HCT116 (cell line): ENCODE measurements at regions not wholly inside any gene's neighbourhood (a gene's known extent, or its start where the extent isn't known, plus 50 kb on each side); places are given as distances from the start of the nearest gene placed in this dataset. TPM values are rescaled to one million over a fixed set of nuclear protein-coding genes. Genes with fewer than 3 reads are reported as not detected.
"Not testable (repeated sequence)": the region's sequence is repeated elsewhere in the genome, so short reads cannot be mapped to it uniquely, and the experiment has no call there.

Source experiments
- ATAC-seq: fragments of 200-7000 bp; cut with Tn5 transposase; 2 replicates; pipeline ENCODE4 v1.9.1; 2020; ENCODE audit warnings: mild to moderate bottlenecking, moderate library complexity
- BruUV-seq: library from RNA; stranded (reverse); fragments of 400-500 nt; replicated peaks from 2 replicates; lab custom pipeline; 2021; lab: Mats Ljungman, UMichigan
- CTCF ChIA-PET: fragments of 300-600 bp; sonication (Branson Sonifier 250); formaldehyde crosslinking; loops from one replicate; lab custom pipeline; 2021; ENCODE audit warnings: antibody characterized with exemption; lab: Charles Lee
- POLR2A ChIA-PET: fragments of 300-600, 350-600 bp; sonication (Branson Sonifier 250); formaldehyde crosslinking; loops from one replicate; lab custom pipeline; 2021; ENCODE audit warnings: antibody characterized with exemption; lab: Charles Lee
- RAD21 ChIA-PET, 2 experiments: fragments of 300-600 bp; sonication (Branson Sonifier 250); formaldehyde crosslinking; loops; one replicate each; lab custom pipeline; 2023; ENCODE audit warnings: low total read pairs in 2 of 2; ENCODE audit not compliant: uncharacterized antibody in 2 of 2, unreplicated experiment in 2 of 2, low non-redundant PET in 1 of 2; lab: Charles Lee
- DNase-seq: peaks from one replicate; pipeline ENCODE4 v3.0.0-alpha.2; 2010; ENCODE audit warnings: low read depth, low spot score
- H2AFZ ChIP-seq: fragments of 200-600 bp; shearing (Covaris generic), sonication (generic); 2 replicates; pipeline ENCODE4 v1.6.1; 2017; ENCODE audit warnings: low read depth, mixed run types, mixed read lengths, antibody characterized with exemption, low read length; ENCODE audit not compliant: poor library complexity, severe bottlenecking
- H3K27ac ChIP-seq: 2 replicates; pipeline ENCODE4 v1.5.1; 2012; ENCODE audit warnings: low read depth, low read length
- H3K27me3 ChIP-seq: fragments of 200-600 bp; sonication (generic); 2 replicates; pipeline ENCODE4 v1.6.1; 2016; ENCODE audit warnings: mixed run types, low read length, mixed read lengths; ENCODE audit not compliant: insufficient read depth
- H3K36me3 ChIP-seq, 2 experiments: fragments of 200-500 bp in 1 of 2; fragments of 200-600 bp in 1 of 2; sonication (Bioruptor generic) in 1 of 2; sonication (generic) in 1 of 2; 2 replicates each; pipeline versions ENCODE4 v1.5.1 to v1.6.1; 2014 to 2016; ENCODE audit warnings: low read length in 2 of 2, inconsistent platforms in 1 of 2, mixed read lengths in 1 of 2, mixed run types in 1 of 2; ENCODE audit not compliant: insufficient read depth in 2 of 2, control insufficient read depth in 1 of 2
- H3K4me1 ChIP-seq, 2 experiments: fragments of 200-600 bp in 1 of 2; sonication (generic) in 1 of 2; 2 replicates each; pipeline versions ENCODE4 v1.5.1 to v1.6.1; 2012 to 2017; ENCODE audit warnings: low read length in 2 of 2, inconsistent platforms in 1 of 2, mild to moderate bottlenecking in 1 of 2, mixed read lengths in 1 of 2, mixed run types in 1 of 2, moderate library complexity in 1 of 2; ENCODE audit not compliant: insufficient read depth in 2 of 2, control insufficient read depth in 1 of 2
- H3K4me2 ChIP-seq: fragments of 200-600 bp; sonication (generic); 2 replicates; pipeline ENCODE4 v1.6.1; 2017; ENCODE audit warnings: mixed run types, low read length, mixed read lengths
- H3K4me3 ChIP-seq, 2 experiments: fragments of 200-600 bp in 1 of 2; sonication (generic) in 1 of 2; replicated peaks in 1 of 2; 2 replicates each; pipeline ENCODE4 v1.5.1; 2011 to 2016; ENCODE audit warnings: low read length in 2 of 2, control low read depth in 1 of 2, low read depth in 1 of 2, mild to moderate bottlenecking in 1 of 2, mixed read lengths in 1 of 2, mixed run types in 1 of 2
- H3K79me2 ChIP-seq: fragments of 200-600 bp; sonication (generic); 2 replicates; pipeline ENCODE4 v1.6.1; 2017; ENCODE audit warnings: mild to moderate bottlenecking, mixed run types, low read length, moderate library complexity, mixed read lengths; ENCODE audit not compliant: insufficient read depth
- H3K9ac ChIP-seq: fragments of 200-600 bp; sonication (generic); 2 replicates; pipeline ENCODE4 v1.6.1; 2016; ENCODE audit warnings: low read length, mixed read lengths
- H3K9me2 ChIP-seq: fragments of 200-600 bp; sonication (generic), shearing (Covaris generic); 2 replicates; pipeline ENCODE4 v1.6.1; 2017; ENCODE audit warnings: mixed run types, mild to moderate bottlenecking, moderate library complexity; ENCODE audit not compliant: insufficient read depth
- H3K9me3 ChIP-seq, 2 experiments: fragments of 200-500 bp in 1 of 2; fragments of 200-600 bp in 1 of 2; sonication (Bioruptor generic) in 1 of 2; sonication (generic) in 1 of 2; 2 replicates each; pipeline ENCODE4 v1.6.1; 2014 to 2017; ENCODE audit warnings: low read length in 2 of 2, mixed read lengths in 2 of 2, inconsistent platforms in 1 of 2, low read depth in 1 of 2, mild to moderate bottlenecking in 1 of 2, mixed run types in 1 of 2, moderate library complexity in 1 of 2; ENCODE audit not compliant: control insufficient read depth in 1 of 2, insufficient read depth in 1 of 2
- H4K20me1 ChIP-seq: fragments of 200-600 bp; sonication (generic), shearing (Covaris generic); 2 replicates; pipeline ENCODE4 v1.6.1; 2017; ENCODE audit warnings: mixed run types, mild to moderate bottlenecking, moderate library complexity; ENCODE audit not compliant: insufficient read depth
- intact Hi-C: fragments of 100-400 bp; cut with micrococcal nuclease; formaldehyde crosslinking; loops from 2 replicates; pipeline ENCODE4 v1.10.0; 2022
- microRNA counts: library from miRNA; unstranded; fragments of <30 nt; microRNA quantifications from one replicate; lab custom pipeline; 2015
- microRNA-seq: library from miRNA; unstranded; fragments of <30 nt; microRNA quantifications from one replicate; pipeline ENCODE4, GENCODE V29; 2016; ENCODE audit warnings: borderline number of aligned reads

- H3K27ac ChIP-seq, DNase-seq, H4K20me1 ChIP-seq, H3K9me2 ChIP-seq, H3K27me3 ChIP-seq, H3K4me1 ChIP-seq, H3K9ac ChIP-seq, ATAC-seq, H3K79me2 ChIP-seq, POLR2A ChIA-PET, BruUV-seq, RAD21 ChIA-PET, intact Hi-C loops, H3K36me3 ChIP-seq, H3K4me2 ChIP-seq, CTCF ChIA-PET, H2AFZ ChIP-seq, H3K4me3 ChIP-seq, H3K9me3 ChIP-seq: not testable (repeated sequence)
Observed at GRCh38 chr9:40868437-40868836, 260.0 kb downstream of the FOXD4L6 start.

MicroRNAs in the stretch of these regions (microRNA counts, 767-probe panel; counts per million panel counts)
- not detected for microRNA hsa-miR-1299 (lab: Ali Mortazavi, UCI)

Small RNAs in the stretch of these regions (microRNA-seq; reads per million reads assigned to microRNA genes)
- not detected for gene MIR1299
